Dermis microvascular lymphatic vessel endothelial cell (primary cell): ENCODE measurements at regions not wholly inside any gene's neighbourhood (a gene's known extent, or its start where the extent isn't known, plus 50 kb on each side); places are given as distances from the start of the nearest gene placed in this dataset.

Experiments used
- DNase-seq, 2 donors: peaks; one replicate each; pipeline versions ENCODE4 v3.0.0 to v3.0.0-alpha.2; 2010; ENCODE audit warnings: low read depth in 2 of 2

GRCh38 chr1:170313306-170313705 is 167.5 kb downstream of the NTMT2 start:
- DNase-seq: no peak

GRCh38 chr1:170316270-170316669 is 170.5 kb downstream of the NTMT2 start:
- no peak for DNase-seq

GRCh38 chr1:170318141-170318540 is 172.4 kb downstream of the NTMT2 start:
- DNase-seq: no peak

- no peak for DNase-seq
Measured at GRCh38 chr1:170318736-170319135, 173.0 kb downstream of the NTMT2 start.

GRCh38 chr1:170321113-170321512 is 175.4 kb downstream of the NTMT2 start:
- DNase-seq: no peak

GRCh38 chr1:170326186-170326585 is 180.4 kb downstream of the NTMT2 start:
- DNase-seq: no peak

- no peak for DNase-seq
Measured at GRCh38 chr1:170332801-170333200, 187.0 kb downstream of the NTMT2 start.

- no peak for DNase-seq
Measured at GRCh38 chr1:170337413-170337994, 191.7 kb downstream of the NTMT2 start.

GRCh38 chr1:170339534-170339933 is 192.4 kb upstream of the GORAB start:
- no peak for DNase-seq

GRCh38 chr1:170340308-170340707 is 191.7 kb upstream of the GORAB start:
- DNase-seq: no peak

GRCh38 chr1:170351366-170351946 is 180.5 kb upstream of the GORAB start:
- no peak for DNase-seq

GRCh38 chr1:170354246-170354645 is 177.7 kb upstream of the GORAB start:
- DNase-seq: no peak

GRCh38 chr1:170354690-170355089 is 177.3 kb upstream of the GORAB start:
- no peak for DNase-seq

GRCh38 chr1:170355267-170355801 is 176.6 kb upstream of the GORAB start:
- no peak for DNase-seq

GRCh38 chr1:170356585-170356984 is 175.4 kb upstream of the GORAB start:
- no peak for DNase-seq

GRCh38 chr1:170357750-170358149 is 174.2 kb upstream of the GORAB start:
- DNase-seq: no peak

GRCh38 chr1:170360601-170361000 is 171.4 kb upstream of the GORAB start:
- DNase-seq: no peak

GRCh38 chr1:170365331-170365730 is 166.6 kb upstream of the GORAB start:
- DNase-seq: no peak

GRCh38 chr1:170366980-170367379 is 165.0 kb upstream of the GORAB start:
- no peak for DNase-seq

- no peak for DNase-seq
Measured at GRCh38 chr1:170367615-170368014, 164.4 kb upstream of the GORAB start.

GRCh38 chr1:170369000-170369399 is 163.0 kb upstream of the GORAB start:
- no peak for DNase-seq

GRCh38 chr1:170369417-170369816 is 162.5 kb upstream of the GORAB start:
- DNase-seq: no peak

GRCh38 chr1:170370087-170370486 is 161.9 kb upstream of the GORAB start:
- DNase-seq: no peak
